Vagina (tissue), 2 donors: ENCODE measurements at regions not wholly inside any gene's neighbourhood (a gene's known extent, or its start where the extent isn't known, plus 50 kb on each side); places are given as distances from the start of the nearest gene placed in this dataset.

Experiments
- DNase-seq, 2 donors: peaks; one replicate each; pipeline ENCODE4 v3.0.0-alpha.2; 2017; ENCODE audit errors: extremely low spot score in 2 of 2
- H3K27ac ChIP-seq: fragments of 200-600 bp; sonication (generic); one replicate; pipeline ENCODE4 v1.5.1; 2019
- H3K27me3 ChIP-seq: fragments of 200-600 bp; sonication (generic); one replicate; pipeline ENCODE4 v1.5.1; 2019
- H3K36me3 ChIP-seq, 2 donors: fragments of 200-600 bp; sonication (generic); one replicate each; pipeline ENCODE4 v1.5.1; 2017 to 2019
- H3K4me1 ChIP-seq: fragments of 200-600 bp; sonication (generic); one replicate; pipeline ENCODE4 v1.5.1; 2019
- H3K4me3 ChIP-seq, 2 donors: fragments of 200-600 bp; sonication (generic); 1 replicate in 1 of 2; 2 replicates in 1 of 2; pipeline ENCODE4 v1.5.1; 2016 to 2019
- H3K9me3 ChIP-seq: fragments of 200-600 bp; sonication (generic); one replicate; pipeline ENCODE4 v1.5.1; 2019
- CTCF ChIP-seq, 3 experiments: fragments of 450-650 bp in 2 of 3; fragments of 200-600 bp in 1 of 3; sonication (generic) in 1 of 3; IDR thresholded peaks; one replicate each; pipeline ENCODE4 v1.5.1; 2017 to 2019; ENCODE audit warnings: antibody characterized with exemption in 3 of 3, mild to moderate bottlenecking in 2 of 3, moderate library complexity in 2 of 3
- POLR2A ChIP-seq, 2 donors: fragments of 450-650 bp; IDR thresholded peaks; one replicate each; pipeline ENCODE4 v1.6.1; 2017; ENCODE audit warnings: antibody characterized with exemption in 2 of 2, mild to moderate bottlenecking in 2 of 2, moderate library complexity in 2 of 2
- POLR2AphosphoS5 ChIP-seq, 2 donors: sonication (generic); formaldehyde crosslinking; IDR thresholded peaks; one replicate each; pipeline ENCODE4 v1.9.0; 2017; ENCODE audit warnings: antibody characterized with exemption in 2 of 2, mild to moderate bottlenecking in 2 of 2, low read depth in 1 of 2; ENCODE audit not compliant: insufficient read depth in 1 of 2
- intact Hi-C: fragments of 100-400 bp; cut with DNase I; formaldehyde crosslinking; loops from one replicate; pipeline ENCODE4 v1.15.1; 2023

GRCh38 chr13:78485803-78486202, 117.5 kb downstream of the POU4F1 start:
- no peak overlapping the region for H3K4me3 ChIP-seq
- intact Hi-C loops = no loop called here
- no peaks in the 10 kb centered on the region for H3K36me3 ChIP-seq
- no peak overlapping the region for H3K27ac ChIP-seq
- no peak for TF ChIP-seq CTCF (IDR thresholded peaks at IDR 0.05)
- TF ChIP-seq POLR2AphosphoS5 (IDR thresholded peaks at IDR 0.05; ENCODE audit: insufficient read depth in 1 of 2, low read depth in 1 of 2) = no peak
- no peak for TF ChIP-seq POLR2A (IDR thresholded peaks at IDR 0.05)
- no peaks in the 10 kb centered on the region for H3K4me1 ChIP-seq
- no peak for DNase-seq
- H3K27me3 ChIP-seq = no peaks in the 10 kb centered on the region
- H3K9me3 ChIP-seq = no peaks in the 10 kb centered on the region

- Histone ChIP-seq H3K27ac (no peak overlapping the region), H3K4me1 (no peaks in the 10 kb centered on the region), H3K9me3 (no peaks in the 10 kb centered on the region), H3K4me3 (no peak overlapping the region), H3K36me3 (no peaks in the 10 kb centered on the region), H3K27me3 (no peaks in the 10 kb centered on the region)
- TF ChIP-seq CTCF (IDR thresholded peaks at IDR 0.05) (no peak), POLR2A (IDR thresholded peaks at IDR 0.05) (no peak), POLR2AphosphoS5 (IDR thresholded peaks at IDR 0.05; ENCODE audit: insufficient read depth in 1 of 2, low read depth in 1 of 2) (no peak)
- no peak for DNase-seq
- intact Hi-C loops = no loop called here
These were observed 125.2 kb downstream of the POU4F1 start for GRCh38 chr13:78478183-78478582.

GRCh38 chr13:78476910-78477309, 126.4 kb downstream of the POU4F1 start:
- H3K27ac ChIP-seq = no peak overlapping the region
- intact Hi-C loops = no loop called here

GRCh38 chr13:78468621-78469020, 134.7 kb downstream of the POU4F1 start:
- H3K27ac ChIP-seq = no peak overlapping the region
- H3K4me1 ChIP-seq = no peaks in the 10 kb centered on the region
- no peak overlapping the region for H3K4me3 ChIP-seq
- DNase-seq = no peak
- no peaks in the 10 kb centered on the region for H3K36me3 ChIP-seq
- intact Hi-C loops = no loop called here
- no peaks in the 10 kb centered on the region for H3K9me3 ChIP-seq
- no peaks in the 10 kb centered on the region for H3K27me3 ChIP-seq
- TF ChIP-seq CTCF (IDR thresholded peaks at IDR 0.05) (no peak), POLR2A (IDR thresholded peaks at IDR 0.05) (no peak)

More at GRCh38 chr13:78476910-78477309, 126.4 kb downstream of the POU4F1 start:
- H3K4me1 ChIP-seq = no peaks in the 10 kb centered on the region
- H3K27me3 ChIP-seq = no peaks in the 10 kb centered on the region
- DNase-seq = no peak
- no peaks in the 10 kb centered on the region for H3K9me3 ChIP-seq
- no peak overlapping the region for H3K4me3 ChIP-seq
- H3K36me3 ChIP-seq = no peaks in the 10 kb centered on the region
- TF ChIP-seq POLR2A (IDR thresholded peaks at IDR 0.05) (no peak), POLR2AphosphoS5 (IDR thresholded peaks at IDR 0.05; ENCODE audit: insufficient read depth in 1 of 2, low read depth in 1 of 2) (no peak), CTCF (IDR thresholded peaks at IDR 0.05) (no peak)

- TF ChIP-seq CTCF (IDR thresholded peaks at IDR 0.05) (no peak), POLR2A (IDR thresholded peaks at IDR 0.05) (no peak), POLR2AphosphoS5 (IDR thresholded peaks at IDR 0.05; ENCODE audit: insufficient read depth in 1 of 2, low read depth in 1 of 2) (no peak)
- Histone ChIP-seq H3K4me1 (no peaks in the 10 kb centered on the region), H3K9me3 (no peaks in the 10 kb centered on the region), H3K27ac (no peak overlapping the region), H3K36me3 (no peaks in the 10 kb centered on the region), H3K27me3 (no peaks in the 10 kb centered on the region), H3K4me3 (no peak overlapping the region)
- intact Hi-C loops = no loop called here
- DNase-seq = no peak
These were observed 138.1 kb downstream of the POU4F1 start for GRCh38 chr13:78465250-78465649.
